Stimulated activated naive CD8-positive, alpha-beta T cell treated with anti-CD3 and anti-CD28 coated beads, Interleukin-15, amount 100 ng/mL, for 72 hours (primary cell): ENCODE measurements at regions not wholly inside any gene's neighbourhood (a gene's known extent, or its start where the extent isn't known, plus 50 kb on each side); places are given as distances from the start of the nearest gene placed in this dataset.
"Not testable (repeated sequence)": the region's sequence is repeated elsewhere in the genome, so short reads cannot be mapped to it uniquely, and the experiment has no call there.

ENCODE experiments used
- ATAC-seq: fragments of 150-1000 bp; cut with Tn5 transposase; 2 replicates; pipeline ENCODE4 v1.10.0; 2021; ENCODE audit warnings: mild to moderate bottlenecking, moderate library complexity
- DNase-seq, 2 donors: peaks; one replicate each; pipeline ENCODE4 v3.0.0; 2021 to 2022
- H3K27ac Mint-ChIP-seq, 2 donors: one replicate each; pipeline ENCODE4 v1.8.0; 2022; ENCODE audit warnings: mild to moderate bottlenecking in 2 of 2, mixed read lengths in 2 of 2, moderate library complexity in 2 of 2
- H3K27me3 Mint-ChIP-seq: one replicate; pipeline ENCODE4 v1.8.0; 2022; ENCODE audit warnings: mixed read lengths
- H3K4me1 Mint-ChIP-seq: one replicate; pipeline ENCODE4 v1.8.0; 2022; ENCODE audit warnings: mild to moderate bottlenecking, mixed read lengths
- H3K4me3 Mint-ChIP-seq, 2 donors: one replicate each; pipeline ENCODE4 v1.8.0; 2022; ENCODE audit warnings: mild to moderate bottlenecking in 2 of 2, mixed read lengths in 2 of 2, moderate library complexity in 1 of 2
- H3K9me3 Mint-ChIP-seq, 2 donors: one replicate each; pipeline ENCODE4 v1.8.0; 2022; ENCODE audit warnings: mixed read lengths in 2 of 2

DNA sequence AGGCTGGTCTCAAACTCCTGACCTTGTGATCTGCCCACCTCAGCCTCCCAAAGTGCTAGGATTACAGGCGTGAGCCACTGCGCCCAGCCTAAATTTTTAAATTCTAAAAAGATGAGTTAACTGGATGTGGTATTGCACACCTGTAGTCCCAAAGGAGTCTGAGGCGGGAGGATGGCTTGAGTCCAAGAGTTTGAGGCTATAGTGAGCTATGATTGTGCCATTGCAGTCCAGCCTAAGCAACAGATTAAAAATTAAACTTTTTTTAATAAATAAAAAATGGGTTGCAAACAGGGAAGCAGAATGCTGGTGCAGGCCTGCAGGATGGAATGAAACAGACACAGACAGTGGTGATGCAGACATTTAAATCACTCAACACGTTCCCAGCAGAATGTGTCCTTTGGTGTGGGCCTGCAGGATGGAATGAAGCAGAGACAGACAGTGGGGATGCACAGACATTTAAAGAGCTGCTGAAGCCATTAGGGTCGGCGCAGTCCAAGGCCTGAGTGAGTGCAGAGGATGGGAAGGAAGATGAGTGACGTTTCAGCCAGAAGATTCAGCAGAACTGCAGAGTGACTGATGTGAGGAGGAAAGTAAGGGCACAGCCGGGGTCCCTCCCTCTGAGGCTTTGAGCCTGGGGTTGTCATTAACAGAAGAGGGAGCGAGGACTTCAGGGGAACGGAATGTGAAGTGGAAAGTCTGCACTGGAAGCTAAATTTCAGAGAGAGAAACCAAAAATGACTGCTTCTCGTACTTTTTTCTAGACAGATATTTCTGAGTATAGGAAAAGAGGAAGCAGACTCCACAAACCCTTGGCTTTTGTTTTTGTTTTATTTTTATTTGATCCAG is 117.5 kb downstream of the RIN2 start:
- Mint-ChIP-seq H3K27ac (no peak overlapping the region), H3K4me3 (no peak overlapping the region), H3K27me3 (peaks cover 12% of the 10 kb centered on the region), H3K4me1 (no peaks in the 10 kb centered on the region), H3K9me3 (no peaks in the 10 kb centered on the region)
- ATAC-seq (no peak), DNase-seq (no peak)

DNA sequence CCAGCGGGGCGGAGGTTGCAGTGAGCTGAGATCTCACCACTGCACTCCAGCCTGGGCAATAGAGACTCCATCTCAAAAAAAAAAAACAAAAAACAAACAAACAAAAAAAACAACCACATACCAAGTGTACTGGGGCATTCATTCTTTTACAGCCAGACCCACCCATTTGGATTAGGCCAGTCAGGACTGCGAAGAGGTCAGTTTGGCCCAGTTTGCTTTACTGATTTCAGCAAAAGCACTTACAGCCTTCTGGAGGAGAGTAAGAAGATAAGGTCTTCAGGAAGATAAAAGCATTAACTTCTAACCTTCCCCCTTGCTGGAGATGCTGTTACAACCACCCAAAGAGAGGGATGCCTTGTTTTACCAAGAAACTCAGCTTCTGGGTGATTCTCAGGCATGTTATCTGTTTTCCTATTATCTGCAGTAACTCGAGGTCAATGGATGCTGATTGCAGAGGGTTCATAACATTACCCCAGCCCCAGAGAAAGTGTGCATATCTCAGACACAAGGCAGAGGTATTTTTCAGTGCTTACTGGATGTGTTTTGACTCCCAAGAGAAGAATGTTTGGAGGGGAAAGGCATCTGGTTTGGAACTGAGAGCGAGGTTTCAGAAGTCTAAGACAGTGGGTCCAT is 118.9 kb downstream of the RIN2 start:
- Mint-ChIP-seq H3K9me3 (no peaks in the 10 kb centered on the region), H3K27ac (no peak overlapping the region), H3K4me1 (no peaks in the 10 kb centered on the region), H3K27me3 (no peaks in the 10 kb centered on the region), H3K4me3 (no peak overlapping the region)
- ATAC-seq (no peak), DNase-seq (no peak)

DNA sequence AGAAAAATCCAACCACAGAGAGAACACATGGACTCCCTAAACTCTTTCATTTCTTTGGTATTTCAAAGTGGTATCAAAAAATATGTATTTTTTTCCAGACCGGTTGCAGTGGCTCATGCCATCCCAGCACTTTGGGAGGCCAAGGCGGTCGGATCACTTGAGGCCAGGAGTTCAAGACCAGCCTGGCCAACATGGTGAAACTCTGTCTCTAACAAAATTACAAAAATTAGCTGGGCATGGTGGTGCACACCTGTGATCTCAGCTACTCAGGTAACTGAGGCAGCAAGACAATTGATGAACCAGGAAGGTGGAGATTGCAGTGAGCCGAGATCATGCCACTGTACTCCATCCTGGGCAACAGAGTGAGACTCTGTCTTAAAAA is 121.8 kb downstream of the RIN2 start:
- DNase-seq, H3K27me3 Mint-ChIP-seq, H3K27ac Mint-ChIP-seq, H3K4me3 Mint-ChIP-seq, H3K9me3 Mint-ChIP-seq, ATAC-seq, H3K4me1 Mint-ChIP-seq: not testable (repeated sequence)

DNA sequence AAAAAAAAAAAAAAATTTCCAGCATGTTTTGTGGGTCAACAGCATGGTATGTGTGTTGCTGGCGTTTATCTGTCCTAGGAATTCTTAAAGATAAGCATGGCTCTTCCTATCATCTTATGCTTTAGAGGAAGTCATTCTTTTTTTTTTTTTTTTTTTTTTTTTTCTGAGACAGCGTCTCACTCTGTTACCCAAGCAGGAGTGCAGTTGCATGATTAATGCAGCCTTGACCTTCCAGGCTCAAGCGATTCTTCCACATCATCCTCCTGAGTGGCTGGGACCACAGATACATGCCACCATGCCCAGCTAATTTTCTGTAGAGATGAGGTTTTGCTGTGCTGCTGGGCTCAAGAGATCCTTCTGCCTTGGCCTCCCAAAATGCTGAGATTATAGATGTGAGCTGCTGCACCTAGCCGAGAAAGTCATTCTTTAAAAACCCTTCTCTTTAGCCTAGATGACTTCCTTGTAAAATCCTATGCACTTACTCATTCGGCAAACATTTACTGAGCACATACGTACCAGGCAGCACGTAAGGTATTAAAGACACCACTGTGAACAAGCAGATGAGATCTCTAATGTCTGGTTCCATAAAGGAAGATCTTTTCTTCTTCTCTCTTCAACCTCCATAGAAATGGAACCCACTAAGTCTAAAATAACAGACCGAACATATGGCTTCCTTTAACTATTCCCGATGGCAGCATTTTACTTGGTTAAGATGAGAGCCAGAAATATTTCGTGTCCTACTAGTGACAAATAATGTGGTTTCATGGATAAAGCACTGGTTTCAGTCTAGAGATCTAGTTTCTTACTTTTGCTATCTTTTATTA is 122.4 kb downstream of the RIN2 start:
- Mint-ChIP-seq H3K4me1 (no peaks in the 10 kb centered on the region), H3K9me3 (no peaks in the 10 kb centered on the region), H3K27me3 (no peaks in the 10 kb centered on the region), H3K4me3 (no peak overlapping the region), H3K27ac (no peak overlapping the region)
- DNase-seq (no peak), ATAC-seq (no peak)

DNA sequence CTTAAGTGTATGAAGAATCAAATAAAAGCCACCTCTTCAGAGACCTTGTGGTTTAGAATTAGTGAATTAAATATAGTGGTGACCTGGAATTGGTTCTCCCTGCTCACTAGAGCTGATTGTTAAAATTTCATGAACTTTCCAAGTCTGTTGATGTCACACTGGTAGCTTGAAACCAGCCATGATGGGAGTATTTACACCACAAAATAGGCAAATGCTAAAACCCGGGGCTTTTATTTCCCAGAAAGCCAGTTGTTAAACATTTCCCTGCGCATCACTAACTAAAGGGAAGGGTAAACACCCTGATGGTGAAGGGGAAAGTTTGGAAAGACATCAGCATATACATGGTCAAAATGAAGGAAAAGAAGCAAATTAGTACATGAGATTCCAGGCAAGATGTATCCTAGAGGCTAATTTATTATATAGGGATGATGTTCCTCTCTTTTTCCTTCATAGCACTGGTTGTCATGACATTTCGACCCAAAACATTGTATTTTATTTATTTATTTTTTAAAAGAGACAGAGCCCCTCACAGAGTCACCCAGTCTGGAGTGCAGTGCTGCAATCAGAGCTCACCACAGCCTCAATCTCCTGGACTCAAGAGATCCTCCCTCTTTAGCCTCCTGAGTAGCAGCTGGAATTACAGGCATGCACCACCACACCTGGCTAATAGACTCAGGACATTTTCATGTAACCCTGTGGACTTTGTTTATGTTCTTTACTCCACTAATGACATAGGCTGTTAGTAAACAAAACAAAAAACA is 123.2 kb downstream of the RIN2 start:
- no peak for DNase-seq
- no peak overlapping the region for H3K27ac Mint-ChIP-seq
- no peak for ATAC-seq
- no peak overlapping the region for H3K4me3 Mint-ChIP-seq
- no peaks in the 10 kb centered on the region for H3K27me3 Mint-ChIP-seq
- no peaks in the 10 kb centered on the region for H3K9me3 Mint-ChIP-seq
- no peaks in the 10 kb centered on the region for H3K4me1 Mint-ChIP-seq

DNA sequence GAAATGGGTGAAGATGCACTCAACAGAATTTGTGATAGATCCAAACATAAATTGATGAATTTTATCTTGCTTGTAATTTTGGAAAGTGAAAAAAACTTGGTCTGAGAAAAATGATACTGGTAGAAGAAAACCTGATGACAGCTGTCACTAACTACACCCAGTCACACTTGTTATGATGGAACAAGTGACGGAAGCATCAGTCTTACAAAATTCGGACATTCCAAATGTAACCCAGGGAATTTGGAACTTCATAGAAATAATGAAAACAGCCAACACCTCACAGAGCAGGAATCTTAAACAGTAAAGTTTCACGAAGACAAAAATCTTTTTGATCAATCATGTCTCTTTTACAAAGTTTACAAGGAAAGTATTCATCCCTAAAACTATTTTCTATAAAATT is 123.9 kb downstream of the RIN2 start:
- Mint-ChIP-seq H3K4me1 (no peaks in the 10 kb centered on the region), H3K27ac (no peak overlapping the region), H3K27me3 (no peaks in the 10 kb centered on the region), H3K9me3 (no peaks in the 10 kb centered on the region), H3K4me3 (no peak overlapping the region)
- DNase-seq, result no peak
- ATAC-seq, result no peak

DNA sequence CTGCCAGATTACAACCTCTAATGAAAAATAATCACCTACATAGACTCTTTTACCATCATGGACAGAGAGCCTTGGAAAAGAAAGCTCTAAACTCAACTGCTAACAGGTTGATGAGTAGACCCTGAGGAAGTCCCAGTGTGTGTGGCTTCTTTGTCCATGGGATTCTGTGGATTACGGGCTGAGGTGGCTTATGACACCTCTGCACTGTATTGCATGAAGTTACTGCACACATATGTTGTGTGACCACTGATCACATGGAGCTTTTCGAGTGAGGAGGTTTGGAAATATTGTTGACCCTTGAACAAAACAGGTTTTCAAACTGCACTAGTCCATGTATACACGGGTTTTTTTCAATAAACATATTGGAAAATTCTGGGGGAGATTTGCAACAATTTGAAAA is 124.4 kb downstream of the RIN2 start:
- ATAC-seq (no peak), DNase-seq (no peak)
- no peaks in the 10 kb centered on the region for H3K4me1 Mint-ChIP-seq
- no peaks in the 10 kb centered on the region for H3K9me3 Mint-ChIP-seq
- H3K4me3 Mint-ChIP-seq, result no peak overlapping the region
- H3K27ac Mint-ChIP-seq, result no peak overlapping the region
- H3K27me3 Mint-ChIP-seq, result no peaks in the 10 kb centered on the region

DNA sequence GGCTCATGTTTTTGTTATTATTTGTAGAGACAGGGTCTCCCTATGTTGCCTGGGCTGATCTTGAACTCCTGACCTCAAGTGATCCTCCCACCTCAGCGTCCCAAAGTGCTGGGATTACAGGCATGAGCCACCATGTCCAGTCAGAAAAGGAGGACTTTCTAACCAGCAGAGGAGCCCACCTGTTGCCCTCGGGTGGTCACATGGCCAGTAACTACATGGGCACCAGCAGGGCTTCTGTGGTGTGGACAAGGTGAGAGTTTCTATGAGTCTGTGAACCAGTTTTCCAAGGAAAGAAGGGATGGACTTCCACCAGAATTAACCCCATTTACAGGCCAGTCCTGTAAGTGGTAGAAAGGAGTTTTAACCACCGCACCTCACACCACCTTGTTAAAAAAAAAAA is 125.4 kb downstream of the RIN2 start:
- Mint-ChIP-seq H3K27me3 (peaks cover 8% of the 10 kb centered on the region), H3K27ac (no peak overlapping the region), H3K9me3 (no peaks in the 10 kb centered on the region), H3K4me3 (no peak overlapping the region), H3K4me1 (no peaks in the 10 kb centered on the region)
- DNase-seq, result no peak
- no peak for ATAC-seq

DNA sequence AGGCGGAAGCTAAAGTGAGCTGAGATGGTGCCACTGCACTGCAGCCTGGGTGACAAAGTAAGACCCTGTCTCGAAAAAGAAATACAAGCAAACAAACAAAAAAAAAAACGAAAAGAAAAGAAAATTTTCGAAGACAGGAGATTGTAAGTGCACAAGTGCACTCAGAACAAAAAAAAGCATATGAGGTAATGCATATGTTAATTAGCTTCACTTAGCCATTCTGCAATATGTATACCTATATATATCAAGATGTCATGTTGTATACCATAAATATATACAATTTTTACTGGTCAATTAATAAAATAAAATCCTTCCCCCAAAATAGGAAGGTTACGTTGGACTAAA is 127.5 kb downstream of the RIN2 start:
- Mint-ChIP-seq H3K27ac (no peak overlapping the region), H3K9me3 (no peaks in the 10 kb centered on the region), H3K4me3 (no peak overlapping the region), H3K4me1 (no peaks in the 10 kb centered on the region), H3K27me3 (peaks cover 29% of the 10 kb centered on the region)
- ATAC-seq (no peak), DNase-seq (no peak)

DNA sequence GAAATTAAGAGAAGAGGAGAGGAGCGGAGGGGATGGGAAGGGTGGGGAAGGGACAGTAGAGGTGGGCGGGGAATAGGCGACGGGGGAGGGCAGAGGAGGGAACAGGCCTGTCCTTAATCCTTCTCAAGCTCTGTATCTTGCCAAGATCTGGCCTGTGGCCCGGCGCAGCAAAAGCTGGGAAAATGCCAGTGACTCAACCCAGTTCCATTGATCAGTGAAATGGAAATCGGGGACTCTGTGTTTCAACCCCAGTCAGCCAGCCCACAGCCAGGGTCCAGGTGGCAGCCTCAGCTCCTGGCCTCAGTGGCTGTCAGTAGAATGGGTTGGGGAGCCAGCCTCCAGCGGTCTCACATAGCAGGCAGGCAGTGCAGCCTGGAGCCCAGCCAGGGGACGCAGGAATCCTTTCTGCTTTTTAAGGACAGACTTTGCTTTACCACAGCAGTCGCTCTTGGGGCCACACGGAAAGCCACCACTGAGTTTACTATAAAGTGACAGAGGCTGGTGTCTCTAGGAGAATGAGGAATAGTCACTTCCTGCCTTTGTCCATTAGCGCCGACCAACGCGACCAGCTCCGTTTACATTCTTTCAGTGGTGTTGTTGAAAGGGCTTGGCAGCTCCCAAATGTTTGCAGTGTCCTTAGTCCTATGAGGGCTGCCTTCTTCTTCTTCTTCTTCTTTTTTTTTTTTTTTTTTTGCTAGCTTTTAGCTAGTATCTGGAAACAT is 128.0 kb downstream of the RIN2 start:
- no peak overlapping the region for H3K27ac Mint-ChIP-seq
- no peaks in the 10 kb centered on the region for H3K4me1 Mint-ChIP-seq
- H3K9me3 Mint-ChIP-seq, result no peaks in the 10 kb centered on the region
- DNase-seq (no peak), ATAC-seq (no peak)
- H3K4me3 Mint-ChIP-seq, result no peak overlapping the region
- peaks cover 33% of the 10 kb centered on the region for H3K27me3 Mint-ChIP-seq

DNA sequence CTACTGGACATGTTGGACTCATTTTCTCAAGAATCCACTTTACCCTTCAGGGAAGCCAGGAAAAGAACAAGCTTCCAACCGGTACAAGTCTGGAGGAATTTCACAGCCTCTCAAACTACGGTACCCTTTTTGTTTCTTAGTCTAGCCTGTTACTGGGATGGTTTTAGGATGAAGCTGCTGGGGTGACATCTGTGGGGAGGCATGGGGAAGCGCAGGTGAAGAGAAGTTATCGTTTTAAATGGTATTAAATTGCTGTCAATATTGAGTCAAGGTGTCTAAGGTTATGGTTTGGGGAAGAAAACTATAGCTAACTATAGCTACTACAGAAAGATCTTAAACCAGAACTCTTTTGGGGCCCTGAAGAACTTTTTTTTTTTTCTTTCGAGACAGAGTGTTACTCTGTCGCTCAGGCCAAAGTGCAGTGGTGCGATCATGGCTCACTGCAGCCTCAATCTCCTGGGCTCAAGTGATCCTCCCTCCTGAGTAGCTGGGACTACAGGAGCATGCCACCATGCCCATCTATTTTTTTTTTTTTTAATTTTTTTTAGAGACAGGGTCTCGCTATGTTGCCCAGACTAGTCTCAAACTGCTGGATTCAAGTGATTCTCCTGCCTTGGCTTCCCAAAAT is 128.7 kb downstream of the RIN2 start:
- Mint-ChIP-seq H3K27ac (no peak overlapping the region), H3K9me3 (no peaks in the 10 kb centered on the region), H3K4me1 (no peaks in the 10 kb centered on the region), H3K27me3 (peaks cover 33% of the 10 kb centered on the region), H3K4me3 (no peak overlapping the region)
- no peak for DNase-seq
- ATAC-seq, result no peak

DNA sequence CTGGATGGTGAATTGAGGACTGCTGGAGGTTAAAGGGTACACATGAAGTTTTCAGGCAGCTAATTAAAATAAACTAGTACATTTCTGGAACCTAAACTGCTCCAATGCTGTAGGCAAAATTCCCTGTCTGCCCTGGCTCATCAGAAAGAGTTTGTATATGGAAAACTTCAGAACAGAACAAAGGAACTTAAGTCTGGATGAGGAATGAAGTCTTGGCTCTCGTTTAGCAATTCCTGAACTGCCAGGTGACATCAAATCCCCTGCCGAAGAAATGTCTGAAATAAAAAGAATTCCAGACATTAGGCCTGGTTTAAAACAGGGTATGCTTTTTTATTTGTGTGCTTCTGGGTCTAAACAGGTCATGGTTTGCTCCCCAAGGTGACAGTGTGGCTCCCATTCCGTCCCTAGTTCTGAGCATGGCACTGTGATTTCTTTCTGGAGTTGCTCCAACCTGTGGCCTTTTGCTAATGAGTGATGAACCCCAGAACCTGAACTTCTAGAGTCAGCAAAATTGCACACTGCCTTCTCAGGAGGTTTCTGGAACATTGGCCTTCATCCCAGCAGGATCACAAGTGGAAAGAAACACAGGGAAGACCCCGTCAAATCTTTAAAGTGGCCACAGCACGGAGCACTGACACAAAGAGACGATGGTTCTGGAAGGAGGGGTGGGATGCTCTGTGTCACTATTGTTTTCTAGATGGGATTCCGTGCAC is 129.4 kb upstream of the NAA20 start:
- no peak for DNase-seq
- no peaks in the 10 kb centered on the region for H3K4me1 Mint-ChIP-seq
- H3K27me3 Mint-ChIP-seq, result peaks cover 33% of the 10 kb centered on the region
- no peak overlapping the region for H3K4me3 Mint-ChIP-seq
- no peak for ATAC-seq
- no peak overlapping the region for H3K27ac Mint-ChIP-seq
- peaks cover 0 to 5% of the 10 kb centered on the region in 2 donors for H3K9me3 Mint-ChIP-seq

DNA sequence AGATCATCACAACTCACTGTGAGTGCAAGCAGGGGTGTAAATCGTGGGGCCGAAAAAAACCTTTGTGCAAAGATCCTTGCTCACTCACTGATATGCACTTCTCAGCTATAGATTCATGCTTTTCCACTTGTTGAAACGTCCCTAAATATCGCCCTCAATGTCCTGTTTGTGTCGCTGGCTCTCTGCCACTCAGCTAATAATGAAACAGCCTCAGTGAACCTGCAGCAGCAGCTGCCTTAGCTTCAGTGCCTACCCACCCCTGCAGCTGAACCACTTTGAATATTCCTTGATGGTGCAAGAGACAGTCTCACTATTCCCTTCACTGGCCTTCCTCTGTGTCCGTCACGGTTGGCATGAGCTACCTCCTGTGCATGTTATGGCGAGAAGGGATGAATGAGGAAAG is 128.9 kb upstream of the NAA20 start:
- peaks cover 0 to 6% of the 10 kb centered on the region in 2 donors for H3K9me3 Mint-ChIP-seq
- H3K4me1 Mint-ChIP-seq, result no peaks in the 10 kb centered on the region
- no peak overlapping the region for H3K27ac Mint-ChIP-seq
- no peak overlapping the region for H3K4me3 Mint-ChIP-seq
- peaks cover 33% of the 10 kb centered on the region for H3K27me3 Mint-ChIP-seq
- DNase-seq (no peak), ATAC-seq (no peak)
